ENCODE measurements at regions not wholly inside any gene's neighbourhood (a gene's known extent, or its start where the extent isn't known, plus 50 kb on each side); places are given as distances from the start of the nearest gene placed in this dataset.
A peak's percentile ranks its signal among the peaks of the same experiment; 100 is the strongest.

DNA sequence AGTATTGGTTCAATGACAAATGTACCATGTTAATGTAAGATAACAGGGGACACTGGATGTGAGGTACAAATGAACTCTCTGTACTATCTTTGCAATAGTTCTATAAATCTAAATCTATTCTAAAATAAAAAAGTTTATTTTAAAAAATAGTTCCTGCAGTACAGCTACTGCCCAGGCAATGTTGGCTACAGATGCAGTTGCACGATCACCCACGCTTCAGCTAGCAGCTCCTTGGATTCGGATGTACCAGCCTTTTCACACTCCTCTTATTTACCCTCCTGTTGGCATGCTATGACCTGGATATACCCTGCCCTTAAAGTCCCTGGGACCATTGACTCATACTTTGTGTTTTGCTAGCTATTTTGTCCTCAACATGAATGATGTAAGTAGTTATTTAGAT lies 185.4 kb upstream of the SMARCA2 start:
- no peak overlapping the region for H3K4me3 ChIP-seq (replicated peaks; ENCODE audit: low read depth, low read length)
- DNase-seq (ENCODE audit: low read depth), result no peak
- TF ChIP-seq, protein P1, sequence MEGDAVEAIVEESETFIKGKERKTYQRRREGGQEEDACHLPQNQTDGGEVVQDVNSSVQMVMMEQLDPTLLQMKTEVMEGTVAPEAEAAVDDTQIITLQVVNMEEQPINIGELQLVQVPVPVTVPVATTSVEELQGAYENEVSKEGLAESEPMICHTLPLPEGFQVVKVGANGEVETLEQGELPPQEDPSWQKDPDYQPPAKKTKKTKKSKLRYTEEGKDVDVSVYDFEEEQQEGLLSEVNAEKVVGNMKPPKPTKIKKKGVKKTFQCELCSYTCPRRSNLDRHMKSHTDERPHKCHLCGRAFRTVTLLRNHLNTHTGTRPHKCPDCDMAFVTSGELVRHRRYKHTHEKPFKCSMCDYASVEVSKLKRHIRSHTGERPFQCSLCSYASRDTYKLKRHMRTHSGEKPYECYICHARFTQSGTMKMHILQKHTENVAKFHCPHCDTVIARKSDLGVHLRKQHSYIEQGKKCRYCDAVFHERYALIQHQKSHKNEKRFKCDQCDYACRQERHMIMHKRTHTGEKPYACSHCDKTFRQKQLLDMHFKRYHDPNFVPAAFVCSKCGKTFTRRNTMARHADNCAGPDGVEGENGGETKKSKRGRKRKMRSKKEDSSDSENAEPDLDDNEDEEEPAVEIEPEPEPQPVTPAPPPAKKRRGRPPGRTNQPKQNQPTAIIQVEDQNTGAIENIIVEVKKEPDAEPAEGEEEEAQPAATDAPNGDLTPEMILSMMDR (IDR thresholded peaks at IDR 0.05; ENCODE audit: low read length, missing control alignments), result no peak

DNA sequence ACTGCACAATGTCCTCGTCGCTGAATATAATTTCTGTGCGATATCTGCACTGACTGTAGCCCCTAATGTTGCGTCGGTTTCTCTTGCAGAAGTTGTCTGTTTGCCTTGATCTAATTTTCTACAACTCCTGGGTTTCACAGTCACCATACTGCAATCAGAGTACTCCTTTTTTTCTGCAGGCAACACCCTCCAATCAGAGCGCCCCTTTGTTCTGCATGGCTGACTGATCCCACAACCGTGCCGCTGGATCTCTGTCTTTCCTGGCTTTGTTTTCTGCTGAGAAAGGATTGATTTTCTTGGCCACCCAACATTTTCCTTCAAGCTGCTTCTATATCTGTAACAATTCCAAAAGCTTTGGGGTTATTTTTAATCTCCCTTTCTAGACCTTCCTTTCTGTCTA lies 182.2 kb upstream of the SMARCA2 start:
- TF ChIP-seq, protein P1 (IDR thresholded peaks at IDR 0.05; ENCODE audit: low read length, missing control alignments), result no peak
- no peak overlapping the region for H3K4me3 ChIP-seq (replicated peaks; ENCODE audit: low read depth, low read length)

DNA sequence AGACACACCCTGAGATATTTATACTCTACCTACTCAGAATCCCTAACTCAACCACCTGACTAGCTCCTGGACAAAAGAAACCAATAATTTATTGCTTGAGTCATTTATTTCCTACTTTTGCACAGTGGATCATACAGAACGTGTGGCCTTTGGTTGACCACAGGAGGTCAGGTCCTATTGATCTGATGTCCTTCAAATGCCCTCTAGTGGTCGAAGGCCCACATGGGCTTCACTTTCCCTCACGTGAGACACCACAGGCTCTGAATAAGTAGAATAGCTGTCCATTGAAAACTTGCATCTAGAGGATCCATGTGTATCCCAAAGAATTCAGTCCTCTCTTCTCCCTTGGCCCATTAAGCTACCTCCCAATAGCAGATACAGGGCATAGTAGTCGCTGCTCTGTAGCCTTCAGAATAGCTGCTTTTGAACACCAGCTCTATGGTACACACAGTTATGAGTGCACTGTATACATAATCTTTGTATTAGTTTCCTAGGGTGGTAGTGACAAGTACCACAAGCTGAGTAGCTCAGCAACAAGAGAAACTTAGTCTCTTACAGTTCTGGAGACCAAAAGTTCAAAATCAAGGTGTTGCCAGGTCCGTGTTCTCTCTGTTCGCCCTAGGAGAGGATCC lies 177.6 kb upstream of the SMARCA2 start:
- H3K4me3 ChIP-seq (replicated peaks; ENCODE audit: low read depth, low read length), result no peak overlapping the region
- TF ChIP-seq, protein P1 (IDR thresholded peaks at IDR 0.05; ENCODE audit: low read length, missing control alignments), result peak; percentile 38
- peak; percentile 17 for DNase-seq (ENCODE audit: low read depth)

More for the DNA sequence above, 182.2 kb upstream of the SMARCA2 start:
- no peak for DNase-seq (ENCODE audit: low read depth)

DNA sequence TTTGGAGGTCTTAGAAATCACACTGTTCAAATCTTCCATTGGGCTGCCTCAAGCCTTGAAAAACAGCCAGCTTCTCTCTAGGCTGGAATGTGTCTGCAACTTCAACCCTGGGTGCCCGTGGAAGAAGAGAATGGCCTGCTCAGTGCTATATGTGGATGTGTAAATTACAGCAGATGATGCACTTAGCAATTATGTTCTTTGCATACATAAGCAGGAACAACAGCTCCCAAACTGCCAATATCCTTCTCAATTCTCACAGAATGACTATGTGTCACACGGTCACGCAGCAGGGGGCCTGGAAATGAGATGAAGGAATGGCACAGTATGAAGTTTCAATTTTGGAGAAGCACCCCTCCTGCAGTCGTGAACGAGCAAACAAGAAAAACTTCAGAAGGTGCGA lies 175.2 kb upstream of the SMARCA2 start:
- DNase-seq (ENCODE audit: low read depth), result no peak
- no peak overlapping the region for H3K4me3 ChIP-seq (replicated peaks; ENCODE audit: low read depth, low read length)
- TF ChIP-seq, protein P1 (IDR thresholded peaks at IDR 0.05; ENCODE audit: low read length, missing control alignments), result no peak

- no peak overlapping the region for H3K4me3 ChIP-seq (replicated peaks; ENCODE audit: low read depth, low read length)
- DNase-seq (ENCODE audit: low read depth), result no peak
- TF ChIP-seq, protein P1 (IDR thresholded peaks at IDR 0.05; ENCODE audit: low read length, missing control alignments), result no peak
Observed at GRCh38 chr9:1845425-1845824, 169.7 kb upstream of the SMARCA2 start.

GRCh38 chr9:1855726-1856125 lies 159.4 kb upstream of the SMARCA2 start:
- TF ChIP-seq, protein P1 (IDR thresholded peaks at IDR 0.05; ENCODE audit: low read length, missing control alignments), result no peak
- H3K4me3 ChIP-seq (replicated peaks; ENCODE audit: low read depth, low read length), result no peak overlapping the region
- no peak for DNase-seq (ENCODE audit: low read depth)

- DNase-seq (ENCODE audit: low read depth), result no peak
- TF ChIP-seq, protein P1 (IDR thresholded peaks at IDR 0.05; ENCODE audit: low read length, missing control alignments), result no peak
- H3K4me3 ChIP-seq (replicated peaks; ENCODE audit: low read depth, low read length), result no peak overlapping the region
Observed at GRCh38 chr9:1857808-1858207, 157.3 kb upstream of the SMARCA2 start.

All from fibroblast of pulmonary artery (primary cell).